ENCODE measurements at regions not wholly inside any gene's neighbourhood (a gene's known extent, or its start where the extent isn't known, plus 50 kb on each side); places are given as distances from the start of the nearest gene placed in this dataset.

DNA sequence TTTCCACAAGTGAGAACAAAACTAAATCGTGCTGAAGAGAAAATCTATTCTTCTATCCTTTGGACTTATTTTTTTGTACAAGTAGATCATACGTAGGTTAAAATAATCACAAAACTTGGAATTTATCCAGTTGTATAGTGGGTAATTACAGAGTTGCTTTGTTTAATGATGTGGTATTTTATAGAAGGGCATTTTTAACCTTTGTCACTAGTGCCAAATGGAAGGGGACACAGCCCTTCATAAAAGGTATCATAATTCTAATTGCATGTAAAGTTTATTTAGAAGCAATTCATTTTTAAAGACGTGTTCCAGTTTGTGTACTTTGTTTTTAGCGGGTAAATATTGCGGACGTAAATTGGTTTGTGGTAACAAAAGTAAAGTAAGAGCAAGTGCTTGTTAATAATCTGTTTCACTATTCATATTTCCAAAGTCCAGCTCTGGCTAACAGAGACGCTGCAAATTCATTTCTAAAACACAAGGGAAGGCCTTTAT, 99.5 kb downstream of the ERCC5 start (continued):
- TF ChIP-seq NANOG (IDR thresholded peaks at IDR 0.05; ENCODE audit: insufficient read depth, low read depth, low read length, poor library complexity, severe bottlenecking) (no peak), CREB1 (IDR thresholded peaks at IDR 0.05) (no peak), TAF7 (optimal IDR thresholded peaks at IDR 0.05; ENCODE audit: borderline replicate concordance, low read depth, low read length) (no peak)

Data from H1 (cell line).